A549 (cell line): ENCODE measurements at regions not wholly inside any gene's neighbourhood (a gene's known extent, or its start where the extent isn't known, plus 50 kb on each side); places are given as distances from the start of the nearest gene placed in this dataset.

ENCODE experiments used
- CBX2 ChIP-seq: fragments of 200-600 bp; sonication (generic); IDR thresholded peaks from 2 replicates; pipeline ENCODE4 v1.6.1; 2016; ENCODE audit warnings: low read depth, mild to moderate bottlenecking, borderline replicate concordance
- CTCF ChIP-seq: fragments of >200 bp; sonication (Bioruptor Twin); formaldehyde crosslinking; IDR thresholded peaks from 3 replicates; pipeline ENCODE4 v1.5.1; 2016
- EHMT2 ChIP-seq: fragments of 200-600 bp; sonication (generic); IDR thresholded peaks from 2 replicates; pipeline ENCODE4 v1.6.1; 2016; ENCODE audit warnings: antibody characterized with exemption, low read depth, mild to moderate bottlenecking, moderate library complexity
- ESRRA ChIP-seq: fragments of 150-350 bp; IDR thresholded peaks from 2 replicates; pipeline ENCODE4 v1.6.1; 2014; ENCODE audit warnings: mild to moderate bottlenecking, low read length, borderline replicate concordance
- FOSL2 ChIP-seq, 2 experiments: fragments of 450-650 bp in 1 of 2; fragments of >200 bp in 1 of 2; sonication (Bioruptor Twin) in 1 of 2; formaldehyde crosslinking; IDR thresholded peaks; 2 replicates each; pipeline versions ENCODE4 v1.5.0 to v1.6.1; 2016 to 2020; ENCODE audit warnings: mild to moderate bottlenecking in 1 of 2, moderate library complexity in 1 of 2
- GATA3 ChIP-seq: IDR thresholded peaks from 2 replicates; pipeline ENCODE4 v1.6.1; 2012; ENCODE audit warnings: borderline replicate concordance
- HES2 ChIP-seq: fragments of >200 bp; sonication (Bioruptor Twin); formaldehyde crosslinking; IDR thresholded peaks from 2 replicates; pipeline ENCODE4 v1.6.1; 2016
- HMGXB4 ChIP-seq: fragments of 250-450 bp; sonication (Bioruptor Pico); IDR thresholded peaks from 2 replicates; pipeline ENCODE4 v1.5.0; 2021; ENCODE audit warnings: mild to moderate bottlenecking, moderate library complexity, borderline replicate concordance
- JUN ChIP-seq, 2 experiments: fragments of >200 bp; sonication (Bioruptor Twin); formaldehyde crosslinking; IDR thresholded peaks; 2 replicates in 1 of 2; 3 replicates in 1 of 2; pipeline ENCODE4 v1.6.1; 2016 to 2017
- MAX ChIP-seq: IDR thresholded peaks from 2 replicates; pipeline ENCODE4 v1.6.1; 2012
- POLR2A ChIP-seq: IDR thresholded peaks from 2 replicates; pipeline ENCODE4 v1.6.1; 2012; ENCODE audit warnings: mild to moderate bottlenecking, low read length
- RAD21 ChIP-seq, 2 experiments: fragments of >200 bp in 1 of 2; sonication (Bioruptor Twin) in 1 of 2; formaldehyde crosslinking in 1 of 2; IDR thresholded peaks in 1 of 2; conservative IDR thresholded peaks in 1 of 2; 2 replicates in 1 of 2; 3 replicates in 1 of 2; pipeline ENCODE4 v1.6.1; 2012 to 2018; ENCODE audit warnings: inconsistent platforms in 1 of 2
- REST ChIP-seq: fragments of 200-600 bp; sonication (generic); IDR thresholded peaks from 2 replicates; pipeline ENCODE4 v1.6.1; 2016; ENCODE audit warnings: antibody characterized with exemption, mild to moderate bottlenecking, moderate library complexity
- USF2 ChIP-seq: fragments of 450-650 bp; IDR thresholded peaks from 2 replicates; pipeline ENCODE4 v1.6.1; 2014; ENCODE audit warnings: antibody characterized with exemption

GRCh38 chr10:36424502-36424901 is 700.9 kb upstream of the ANKRD30A start:
- TF ChIP-seq CBX2 (no peak), CTCF (no peak), REST (no peak), EHMT2 (no peak), FOSL2 (IDR thresholded peaks at IDR 0.05) (no peak), FOSL2 (CRISPR knock-in tag; IDR thresholded peaks at IDR 0.05) (no peak), POLR2A (no peak), MAX (no peak), HES2 (no peak), USF2 (no peak), ESRRA (no peak), JUN (IDR thresholded peaks at IDR 0.05) (no peak), HMGXB4 (no peak), GATA3 (no peak), RAD21 (conservative IDR thresholded peaks at IDR 0.05 in 1 of 2, IDR thresholded peaks at IDR 0.05 in 1 of 2) (no peak)
